Gastroesophageal sphincter (tissue), 3 donors: ENCODE measurements at regions not wholly inside any gene's neighbourhood (a gene's known extent, or its start where the extent isn't known, plus 50 kb on each side); places are given as distances from the start of the nearest gene placed in this dataset.

Source experiments
- CTCF ChIP-seq, 4 experiments: fragments of 200-600 bp in 2 of 4; fragments of 450-650 bp in 2 of 4; sonication (generic) in 1 of 4; IDR thresholded peaks; one replicate each; pipeline ENCODE4 v1.5.1; 2017 to 2019; ENCODE audit warnings: antibody characterized with exemption in 4 of 4, mild to moderate bottlenecking in 2 of 4, moderate library complexity in 2 of 4
- EP300 ChIP-seq: sonication (generic); formaldehyde crosslinking; IDR thresholded peaks from one replicate; pipeline ENCODE4 v1.6.1; 2017; ENCODE audit warnings: antibody characterized with exemption, mild to moderate bottlenecking

GRCh38 chr11:111104185-111104584 lies 141.3 kb upstream of the POU2AF2 start:
- TF ChIP-seq EP300 (no peak), CTCF (IDR thresholded peaks at IDR 0.05) (no peak)
